Fibroblast of the aortic adventitia (primary cell): ENCODE measurements at regions not wholly inside any gene's neighbourhood (a gene's known extent, or its start where the extent isn't known, plus 50 kb on each side); places are given as distances from the start of the nearest gene placed in this dataset.

Experiments
- DNase-seq: peaks from one replicate; pipeline ENCODE4 v3.0.0-alpha.2; 2010; ENCODE audit warnings: low read depth
- H3K4me3 ChIP-seq: 2 replicates; pipeline ENCODE4 v1.5.1; 2011; ENCODE audit warnings: low read depth, mild to moderate bottlenecking, control low read depth, low read length, moderate library complexity
- CTCF ChIP-seq: IDR thresholded peaks from 2 replicates; pipeline ENCODE4 v1.5.1; 2011; ENCODE audit warnings: mild to moderate bottlenecking, low read length, control low read depth, inconsistent platforms; ENCODE audit not compliant: insufficient read depth

GRCh38 chr6:163655217-163656121, 241.0 kb downstream of the QKI start:
- no peak for DNase-seq
- H3K4me3 ChIP-seq, result no peak overlapping the region
- TF ChIP-seq CTCF, result no peak

- H3K4me3 ChIP-seq, result no peak overlapping the region
- no peak for TF ChIP-seq CTCF
- DNase-seq, result peak; percentile 2
Measured at GRCh38 chr6:163651915-163652668, 237.6 kb downstream of the QKI start.

- TF ChIP-seq CTCF, result no peak
- DNase-seq, result no peak
- H3K4me3 ChIP-seq, result no peak overlapping the region
Measured at GRCh38 chr6:163651426-163651825, 236.9 kb downstream of the QKI start.

GRCh38 chr6:163648868-163649267, 234.3 kb downstream of the QKI start:
- no peak overlapping the region for H3K4me3 ChIP-seq
- no peak for TF ChIP-seq CTCF
- no peak for DNase-seq

GRCh38 chr6:163647624-163648023, 233.1 kb downstream of the QKI start:
- TF ChIP-seq CTCF, result no peak
- no peak overlapping the region for H3K4me3 ChIP-seq
- no peak for DNase-seq

GRCh38 chr6:163646866-163647265, 232.3 kb downstream of the QKI start:
- DNase-seq, result no peak
- no peak for TF ChIP-seq CTCF
- no peak overlapping the region for H3K4me3 ChIP-seq
